ENCODE measurements at regions not wholly inside any gene's neighbourhood (a gene's known extent, or its start where the extent isn't known, plus 50 kb on each side); places are given as distances from the start of the nearest gene placed in this dataset.
"Not testable (repeated sequence)": the region's sequence is repeated elsewhere in the genome, so short reads cannot be mapped to it uniquely, and the experiment has no call there.

DNA sequence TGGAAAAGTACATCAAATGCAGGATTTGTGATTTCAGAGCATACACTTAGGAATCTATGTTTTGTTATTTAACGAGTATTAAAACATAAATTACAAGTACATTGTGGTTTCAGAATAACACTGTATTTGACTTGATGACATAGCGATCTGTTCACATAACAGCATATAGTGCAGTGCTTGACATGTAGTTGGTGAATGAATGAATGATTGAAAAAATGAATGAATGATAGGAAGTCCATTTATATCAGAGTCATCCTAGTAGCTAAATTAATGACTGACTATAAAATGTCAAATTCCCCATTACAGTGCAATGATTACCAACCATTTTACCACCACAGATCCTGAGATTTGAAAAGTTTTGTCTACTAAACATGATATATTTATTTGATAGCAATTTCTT is 114.6 kb upstream of the FAT1 start:
- Histone ChIP-seq H3K4me3 (no peak overlapping the region), H3K27ac (no peak overlapping the region), H3K4me1 (peaks cover 12 to 29% (median 17%) of the 10 kb centered on the region in 10 experiments)

DNA sequence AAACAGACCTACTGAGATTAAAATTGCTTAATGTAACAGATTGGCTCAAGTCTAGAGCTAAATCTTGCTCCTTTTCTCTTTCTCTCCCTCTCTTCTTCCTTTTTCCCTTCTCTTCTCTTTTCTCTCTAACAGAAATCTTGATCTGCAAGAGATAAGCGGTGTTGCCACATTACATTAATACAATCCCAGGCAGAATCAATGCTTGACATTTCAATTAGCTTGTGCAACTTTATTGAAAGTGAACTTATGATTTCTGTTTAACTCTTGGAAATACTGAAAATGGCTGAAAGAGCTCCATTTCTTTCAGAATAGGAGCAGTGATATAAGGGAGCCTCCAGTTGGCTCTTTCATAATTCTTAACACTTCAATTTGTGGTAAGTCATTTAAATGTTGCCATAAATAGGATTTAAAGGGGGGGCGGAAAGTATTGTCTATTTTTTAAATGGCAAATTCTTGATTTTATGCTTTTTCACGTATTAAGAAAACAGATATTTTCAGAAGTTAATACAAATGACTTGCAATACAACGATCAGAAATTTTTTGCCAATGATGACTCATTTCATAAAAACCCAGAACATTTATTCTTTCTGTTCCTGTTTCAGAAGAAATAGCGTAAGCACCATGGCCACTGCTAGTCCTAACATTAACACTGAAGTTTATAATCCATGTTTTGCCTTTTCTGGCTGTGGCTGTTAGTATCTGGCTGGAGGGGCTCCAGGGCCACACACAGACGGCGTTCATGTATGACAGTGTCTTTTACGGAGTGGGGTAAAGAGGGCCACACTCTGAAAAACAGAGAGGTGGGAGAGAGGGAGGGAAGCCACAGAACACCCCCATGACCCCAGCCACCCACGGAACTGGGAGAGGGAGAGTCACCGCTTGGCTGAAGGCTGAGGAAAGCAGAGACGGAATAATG is 115.7 kb upstream of the FAT1 start:
- Histone ChIP-seq H3K4me3 (no peak overlapping the region), H3K9me3 (replicated peaks in 1 of 11) (peaks cover 0 to 5% (median 0%) of the 10 kb centered on the region in 11 experiments; a peak in 2 of 22 replicates), H3K9ac (peak overlapping the region in 4 of 11 experiments; percentile 41 to 68 (median 67); a peak in 6 of 22 replicates), H3K27me3 (no peaks in the 10 kb centered on the region), H3K4me2 (peak overlapping the region in 10 of 11 experiments; percentile 6 to 84 (median 44); a peak in 15 of 22 replicates), H3K36me3 (no peaks in the 10 kb centered on the region), H3K27ac (peak overlapping the region in 6 of 11 experiments; percentile 36 to 89 (median 74); a peak in 11 of 22 replicates), H3K4me1 (peaks cover 19 to 40% (median 25%) of the 10 kb centered on the region in 10 experiments), H4K20me1 (no peaks in the 10 kb centered on the region)
- TF ChIP-seq Cebpa-rat (IDR thresholded peaks at IDR 0.05), result no peak

More for the DNA sequence above, 114.6 kb upstream of the FAT1 start:
- no peaks in the 10 kb centered on the region for H3K36me3 ChIP-seq
- no peak for TF ChIP-seq Cebpa-rat (IDR thresholded peaks at IDR 0.05)
- no peak overlapping the region for H3K9ac ChIP-seq
- peaks cover 0 to 4% (median 0%) of the 10 kb centered on the region in 11 experiments; a peak in 2 of 22 replicates for H3K9me3 ChIP-seq (replicated peaks in 1 of 11)
- no peaks in the 10 kb centered on the region for H3K27me3 ChIP-seq
- H3K4me2 ChIP-seq, result peak overlapping the region in 2 of 11 experiments; percentile 73 to 84; a peak in 4 of 22 replicates
- no peaks in the 10 kb centered on the region for H4K20me1 ChIP-seq

DNA sequence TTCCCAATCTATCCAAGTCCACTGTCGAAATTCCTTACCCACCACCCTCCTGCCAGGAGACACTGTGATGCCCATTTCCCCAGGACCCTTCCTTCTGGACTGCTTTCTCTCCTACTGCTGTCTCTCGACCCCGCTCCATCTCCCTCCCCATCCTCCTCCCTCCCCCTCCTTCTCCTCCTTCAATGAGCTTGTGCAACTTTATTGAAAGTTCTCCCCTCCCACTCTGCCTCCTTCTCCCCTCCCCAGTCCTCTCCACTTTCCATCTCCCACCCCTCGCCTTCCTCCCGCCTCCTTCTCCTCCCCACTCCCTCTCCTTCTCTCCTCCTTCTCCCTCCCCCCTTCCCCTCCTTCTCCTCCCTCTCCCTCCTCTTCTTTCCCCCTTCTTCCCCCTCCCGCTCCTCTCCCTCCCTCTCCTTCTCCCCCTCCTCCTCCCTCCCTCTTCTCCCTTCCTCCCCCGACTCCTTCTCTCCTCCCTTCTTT is 116.6 kb upstream of the FAT1 start:
- H3K4me2 ChIP-seq, result peak overlapping the region in 10 of 11 experiments; percentile 6 to 84 (median 47); a peak in 18 of 22 replicates
- H3K9ac ChIP-seq, result peak overlapping the region in 3 of 11 experiments; percentile 41 to 68 (median 68); a peak in 3 of 22 replicates
- H3K4me3 ChIP-seq, result no peak overlapping the region
- H3K9me3 ChIP-seq (replicated peaks in 1 of 11), result peaks cover 0 to 5% (median 0%) of the 10 kb centered on the region in 11 experiments; a peak in 2 of 22 replicates
- H4K20me1 ChIP-seq, result no peaks in the 10 kb centered on the region
- H3K27ac ChIP-seq, result peak overlapping the region in 6 of 11 experiments; percentile 36 to 89 (median 74); a peak in 9 of 22 replicates
- TF ChIP-seq Cebpa-rat (IDR thresholded peaks at IDR 0.05), result no peak
- peaks cover 28 to 49% (median 34%) of the 10 kb centered on the region in 10 experiments for H3K4me1 ChIP-seq
- H3K36me3 ChIP-seq, result no peaks in the 10 kb centered on the region
- no peaks in the 10 kb centered on the region for H3K27me3 ChIP-seq

DNA sequence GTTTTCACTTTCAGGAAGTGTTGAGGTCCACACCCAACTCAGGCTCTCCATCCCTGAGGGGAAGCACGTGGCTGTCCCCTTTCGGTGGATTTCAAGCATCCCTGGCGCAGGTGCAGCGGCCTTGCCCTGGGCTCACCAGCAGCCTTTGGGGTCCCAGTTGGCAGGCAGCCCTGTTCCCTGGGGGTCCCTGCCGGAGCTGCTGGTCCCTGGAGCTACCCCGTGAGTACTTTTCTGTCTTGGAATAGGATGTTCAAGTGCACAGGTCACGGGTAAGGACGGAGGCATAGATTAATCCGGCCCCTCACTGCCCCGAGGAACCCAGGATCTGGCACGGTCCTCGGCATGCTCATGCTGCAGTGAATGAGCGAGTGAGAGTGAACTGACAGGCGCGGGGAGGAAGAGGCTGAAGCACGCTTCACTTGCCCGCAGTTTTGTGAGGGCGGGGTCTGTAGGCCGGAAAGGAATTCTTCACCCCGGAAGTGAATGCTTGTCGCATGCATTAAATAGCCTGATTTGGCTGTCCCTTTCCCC is 117.2 kb upstream of the FAT1 start:
- Histone ChIP-seq H3K4me3 (0 out of 20 replicates have a peak overlapping the region, but pooled peaks of 1 of the 10 experiments have one; percentile 26), H3K4me2 (peak overlapping the region in 10 of 11 experiments; percentile 43 to 83 (median 56); a peak in 18 of 22 replicates), H3K4me1 (peaks cover 34 to 54% (median 39%) of the 10 kb centered on the region in 10 experiments), H3K9me3 (replicated peaks in 1 of 11) (peaks cover 0 to 5% (median 0%) of the 10 kb centered on the region in 11 experiments; a peak in 2 of 22 replicates), H3K9ac (no peak overlapping the region), H3K36me3 (no peaks in the 10 kb centered on the region), H4K20me1 (no peaks in the 10 kb centered on the region), H3K27ac (peak overlapping the region in 1 of 11 experiments; percentile 87; a peak in 2 of 22 replicates), H3K27me3 (no peaks in the 10 kb centered on the region)
- no peak for TF ChIP-seq Cebpa-rat (IDR thresholded peaks at IDR 0.05)

DNA sequence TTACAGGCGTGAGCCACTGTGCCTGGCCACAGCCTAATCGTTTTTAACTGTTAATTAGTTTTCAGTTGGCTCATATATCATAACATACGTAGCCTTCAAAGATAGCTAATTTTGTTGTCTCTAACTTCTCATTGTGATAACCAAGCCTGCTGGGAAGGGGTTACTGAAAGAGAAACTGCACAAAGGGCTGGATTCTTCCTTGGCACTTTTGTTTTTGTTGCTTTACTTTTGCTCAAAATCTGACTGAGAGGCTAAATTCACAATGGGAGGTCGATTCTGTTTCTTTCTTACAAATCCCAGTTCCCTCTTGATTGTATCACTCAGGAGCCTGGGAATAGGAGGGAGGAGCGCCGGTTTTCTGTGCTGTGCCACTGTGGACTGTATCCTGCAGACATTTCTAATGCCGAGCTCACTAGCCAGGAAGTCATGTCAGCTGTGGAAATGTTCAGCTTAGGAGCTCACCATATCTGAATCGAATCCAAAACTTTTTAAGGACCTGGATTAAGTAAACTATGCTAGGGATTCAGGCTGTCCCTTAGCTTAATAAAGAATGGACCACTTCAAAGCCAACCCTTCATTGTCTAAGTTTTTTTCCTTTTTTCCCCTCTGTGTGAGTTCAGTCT is 120.5 kb upstream of the FAT1 start:
- H3K27ac ChIP-seq, result peak overlapping the region; percentile 43 to 80 (median 58); a peak in 21 of 22 replicates
- H3K27me3 ChIP-seq, result no peaks in the 10 kb centered on the region
- H3K4me1 ChIP-seq, result peaks cover 37 to 56% (median 40%) of the 10 kb centered on the region in 10 experiments
- H4K20me1 ChIP-seq, result no peaks in the 10 kb centered on the region
- H3K9me3 ChIP-seq (replicated peaks in 1 of 11), result peaks cover 0 to 5% (median 0%) of the 10 kb centered on the region in 11 experiments; a peak in 1 of 22 replicates
- peak overlapping the region in 4 of 10 experiments; percentile 14 to 22 (median 20); a peak in 3 of 20 replicates for H3K4me3 ChIP-seq
- peak overlapping the region; percentile 26 to 66 (median 48); a peak in 20 of 22 replicates for H3K9ac ChIP-seq
- H3K36me3 ChIP-seq, result no peaks in the 10 kb centered on the region
- H3K4me2 ChIP-seq, result peak overlapping the region; percentile 60 to 86 (median 74)
- TF ChIP-seq Cebpa-rat (IDR thresholded peaks at IDR 0.05), result no peak

DNA sequence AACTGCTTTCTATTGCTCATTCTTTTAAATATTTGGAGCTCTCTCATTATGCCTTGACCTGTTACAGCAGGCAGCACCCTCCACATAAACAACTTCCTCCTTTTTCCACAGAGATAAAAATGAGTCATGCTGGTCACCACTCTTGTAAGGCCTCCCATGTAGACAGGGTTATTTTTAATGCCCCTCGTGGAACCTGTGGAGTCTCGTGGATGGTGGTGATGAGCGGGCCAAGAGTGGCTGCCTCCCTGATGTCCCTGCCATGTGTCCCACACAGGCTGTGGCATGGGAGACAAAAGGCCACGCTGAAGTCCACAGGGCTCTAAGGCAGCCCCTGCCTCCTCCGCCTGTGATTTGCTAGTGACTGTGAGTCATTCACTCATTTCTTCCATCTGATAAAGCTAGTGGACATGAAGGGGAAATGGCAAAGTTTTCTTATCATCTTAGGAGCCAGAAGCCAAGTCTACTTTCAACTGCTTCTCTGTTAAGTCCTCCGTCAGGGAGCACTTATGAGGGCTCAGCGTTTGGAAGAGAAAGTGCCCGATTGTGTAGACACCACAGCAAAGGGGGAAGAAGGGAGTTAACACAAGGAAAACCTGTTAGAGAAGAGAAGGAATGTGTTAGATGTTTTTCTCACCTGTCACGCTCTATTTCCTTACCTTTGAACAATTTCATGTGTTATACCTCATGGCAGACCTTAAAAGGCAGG is 121.6 kb upstream of the FAT1 start:
- H3K27me3 ChIP-seq, result no peaks in the 10 kb centered on the region
- H3K9ac ChIP-seq, result peak overlapping the region in 3 of 11 experiments; percentile 40 to 42 (median 40); a peak in 3 of 22 replicates
- H3K36me3 ChIP-seq, result no peaks in the 10 kb centered on the region
- H3K4me2 ChIP-seq, result peak overlapping the region; percentile 60 to 86 (median 74)
- TF ChIP-seq Cebpa-rat (IDR thresholded peaks at IDR 0.05), result no peak
- H4K20me1 ChIP-seq, result no peaks in the 10 kb centered on the region
- H3K4me1 ChIP-seq, result peaks cover 29 to 44% (median 33%) of the 10 kb centered on the region in 10 experiments
- peak overlapping the region in 9 of 11 experiments; percentile 1 to 80 (median 56); a peak in 14 of 22 replicates for H3K27ac ChIP-seq
- no peak overlapping the region for H3K4me3 ChIP-seq
- peaks cover 0 to 10% (median 5%) of the 10 kb centered on the region in 11 experiments; a peak in 19 of 22 replicates for H3K9me3 ChIP-seq (replicated peaks in 1 of 11)

DNA sequence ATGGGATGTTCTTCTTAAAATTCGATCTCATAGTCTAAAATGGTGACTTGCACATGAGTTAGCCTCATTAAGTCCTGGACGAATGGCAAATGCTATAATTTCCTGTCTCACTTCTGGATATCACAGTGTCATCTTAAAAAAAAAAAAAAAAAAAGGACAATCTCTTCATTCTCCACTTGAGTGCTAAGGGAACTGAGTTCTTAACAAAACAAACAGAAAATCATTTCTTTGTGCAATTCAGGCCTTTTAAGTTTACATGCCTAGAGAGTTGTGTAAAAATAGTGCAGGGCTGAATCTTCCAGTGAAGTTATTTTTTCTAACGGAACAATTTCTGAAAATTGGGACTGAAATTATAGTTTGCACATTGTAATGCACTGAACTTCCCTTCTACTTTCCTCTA is 122.8 kb upstream of the FAT1 start:
- Histone ChIP-seq H3K27ac (no peak overlapping the region), H4K20me1 (no peaks in the 10 kb centered on the region), H3K4me3 (no peak overlapping the region), H3K9me3 (replicated peaks in 1 of 11) (peaks cover 0 to 21% (median 15%) of the 10 kb centered on the region in 11 experiments; a peak in 19 of 22 replicates), H3K4me2 (peak overlapping the region in 2 of 11 experiments; percentile 78 to 86; a peak in 4 of 22 replicates), H3K27me3 (no peaks in the 10 kb centered on the region), H3K9ac (no peak overlapping the region), H3K4me1 (peaks cover 24 to 41% (median 28%) of the 10 kb centered on the region in 10 experiments), H3K36me3 (no peaks in the 10 kb centered on the region)
- no peak for TF ChIP-seq Cebpa-rat (IDR thresholded peaks at IDR 0.05)

DNA sequence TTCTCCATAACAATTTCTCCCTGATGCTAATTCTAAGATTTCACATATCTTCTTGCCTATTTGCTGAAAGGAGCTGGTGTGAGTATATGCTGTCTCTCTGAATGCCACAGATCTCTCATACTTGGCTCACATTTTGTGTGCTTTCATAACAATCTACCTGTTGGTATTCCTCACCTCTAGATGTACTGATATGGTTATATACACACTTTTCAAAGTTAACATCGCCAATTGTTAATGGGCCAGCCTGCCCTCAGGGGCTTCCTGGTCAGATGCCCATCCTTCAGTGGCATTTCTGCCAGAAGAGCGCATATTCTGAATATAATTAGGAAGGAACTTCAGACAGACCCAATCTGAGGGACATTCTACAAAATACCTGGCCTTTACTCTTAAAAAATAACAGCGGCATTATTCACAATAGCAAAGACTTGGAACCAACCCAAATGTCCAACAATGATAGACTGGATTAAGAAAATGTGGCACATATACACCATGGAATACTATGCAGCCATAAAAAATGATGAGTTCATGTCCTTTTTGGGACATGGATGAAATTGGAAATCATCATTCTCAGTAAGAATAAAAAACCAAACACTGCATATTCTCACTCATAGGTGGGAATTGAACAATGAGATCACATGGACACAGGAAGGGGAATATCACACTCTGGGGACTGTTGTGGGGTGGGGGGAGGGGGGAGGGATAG is 123.9 kb upstream of the FAT1 start:
- H3K9me3 ChIP-seq (replicated peaks in 1 of 11), result peaks cover 0 to 30% (median 21%) of the 10 kb centered on the region in 11 experiments; a peak in 19 of 22 replicates
- peaks cover 24 to 52% (median 28%) of the 10 kb centered on the region in 10 experiments for H3K4me1 ChIP-seq
- not testable (repeated sequence) for H3K4me2 ChIP-seq, H4K20me1 ChIP-seq, H3K9ac ChIP-seq, H3K36me3 ChIP-seq, H3K27me3 ChIP-seq, H3K4me3 ChIP-seq, H3K27ac ChIP-seq

Measured in BLaER1 treated with 17β-estradiol and CSF1 and Interleukin-3, amounts not matched to agents 10 nM and 100 nM (cell line).